Caco-2 (cell line): ENCODE measurements at regions not wholly inside any gene's neighbourhood (a gene's known extent, or its start where the extent isn't known, plus 50 kb on each side); places are given as distances from the start of the nearest gene placed in this dataset.

Source experiments
- BruUV-seq: library from RNA; stranded (reverse); fragments of 400-500 nt; replicated peaks from 2 replicates; lab custom pipeline; 2021; lab: Mats Ljungman, UMichigan
- CTCF ChIA-PET: fragments of 300-600 bp; sonication (Branson Sonifier 250); formaldehyde crosslinking; loops from one replicate; lab custom pipeline; 2022; ENCODE audit warnings: antibody characterized with exemption; lab: Charles Lee
- POLR2A ChIA-PET: fragments of 300-600 bp; sonication (Branson Sonifier 250); formaldehyde crosslinking; loops from one replicate; lab custom pipeline; 2022; ENCODE audit warnings: antibody characterized with exemption; lab: Charles Lee
- DNase-seq, 2 experiments: peaks; one replicate each; pipeline versions ENCODE4 v3.0.0 to v3.0.0-alpha.2; 2020 to 2022
- H3K27me3 ChIP-seq: replicated peaks from 2 replicates; pipeline ENCODE4 v1.6.0; 2011; ENCODE audit warnings: low read length; ENCODE audit not compliant: control insufficient read depth, insufficient read depth
- H3K36me3 ChIP-seq: 2 replicates; pipeline ENCODE4 v1.5.1; 2011; ENCODE audit warnings: low read length; ENCODE audit not compliant: control insufficient read depth, insufficient read depth
- H3K4me1 ChIP-seq: fragments of 250-450 bp; sonication (Bioruptor Pico); 2 replicates; pipeline ENCODE4 v1.5.1; 2020; ENCODE audit warnings: mild to moderate bottlenecking
- H3K4me3 ChIP-seq: 2 replicates; pipeline ENCODE4 v1.5.1; 2011; ENCODE audit warnings: low read depth, mild to moderate bottlenecking, control low read depth, low read length
- H3K9me3 ChIP-seq: fragments of 250-450 bp; sonication (Bioruptor Pico); 2 replicates; pipeline ENCODE4 v1.5.1; 2020; ENCODE audit warnings: mild to moderate bottlenecking, moderate library complexity
- H3K27ac Mint-ChIP-seq: one replicate; pipeline ENCODE4 v1.8.0; 2022; ENCODE audit warnings: mixed read lengths; ENCODE audit not compliant: unreplicated experiment
- H3K27me3 Mint-ChIP-seq: one replicate; pipeline ENCODE4 v1.8.0; 2022; ENCODE audit warnings: mixed read lengths; ENCODE audit not compliant: insufficient read depth, unreplicated experiment
- H3K36me3 Mint-ChIP-seq: one replicate; pipeline ENCODE4 v1.8.0; 2022; ENCODE audit warnings: mild to moderate bottlenecking, mixed read lengths; ENCODE audit not compliant: insufficient read depth, unreplicated experiment
- H3K4me1 Mint-ChIP-seq: one replicate; pipeline ENCODE4 v1.8.0; 2022; ENCODE audit warnings: low read depth, mixed read lengths; ENCODE audit not compliant: unreplicated experiment
- H3K4me3 Mint-ChIP-seq: one replicate; pipeline ENCODE4 v1.8.0; 2022; ENCODE audit warnings: mild to moderate bottlenecking, moderate library complexity, mixed read lengths; ENCODE audit not compliant: unreplicated experiment
- H3K9me3 Mint-ChIP-seq: one replicate; pipeline ENCODE4 v1.8.0; 2022; ENCODE audit warnings: mixed read lengths; ENCODE audit not compliant: unreplicated experiment
- CTCF ChIP-seq, 2 experiments: fragments of 200-600 bp in 1 of 2; IDR thresholded peaks; 1 replicate in 1 of 2; 2 replicates in 1 of 2; pipeline versions ENCODE4 v1.5.1 to v1.8.0; 2011 to 2022; ENCODE audit warnings: antibody characterized with exemption in 1 of 2, control low read depth in 1 of 2, inconsistent platforms in 1 of 2, low read depth in 1 of 2, low read length in 1 of 2, mild to moderate bottlenecking in 1 of 2, moderate library complexity in 1 of 2; ENCODE audit not compliant: insufficient read depth in 1 of 2, severe bottlenecking in 1 of 2, unreplicated experiment in 1 of 2
- intact Hi-C: fragments of 100-400 bp; cut with micrococcal nuclease; formaldehyde crosslinking; loops from one replicate; pipeline ENCODE4 v1.10.0; 2022; ENCODE audit not compliant: unreplicated experiment

DNA sequence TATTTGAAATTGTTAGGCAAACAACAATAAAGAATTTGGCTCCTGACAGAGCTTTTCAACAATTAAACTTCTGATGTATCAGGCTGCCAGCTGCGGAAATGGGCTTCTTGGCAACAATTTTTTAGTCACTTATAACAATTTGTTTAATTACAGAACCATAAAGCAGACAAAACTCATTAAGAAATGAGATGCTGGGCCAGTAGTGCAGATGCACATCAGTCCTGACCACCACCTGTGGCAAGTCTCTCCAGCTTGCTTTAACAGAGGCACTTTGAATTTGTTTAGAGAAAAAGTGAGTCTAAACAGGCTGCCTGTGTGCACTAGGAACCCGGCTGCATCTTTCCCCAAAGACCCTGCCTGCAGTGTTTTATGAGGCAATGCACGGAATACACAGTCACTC, 1124.4 kb downstream of the NXPH1 start:
- no peaks in the 10 kb centered on the region for H3K36me3 ChIP-seq
- no peaks in the 10 kb centered on the region for H3K4me1 ChIP-seq
- intact Hi-C loops = no loop called here
- peaks cover 4% of the 10 kb centered on the region for H3K27me3 Mint-ChIP-seq
- H3K4me3 Mint-ChIP-seq = no peak overlapping the region
- ChIA-PET POLR2A (no interaction called here), CTCF (no interaction called here)
- H3K4me3 ChIP-seq = no peak overlapping the region
- no peak for TF ChIP-seq CTCF (IDR thresholded peaks at IDR 0.05; ENCODE audit: insufficient read depth in 1 of 2, low read depth in 1 of 2, low read length in 1 of 2, severe bottlenecking in 1 of 2, unreplicated experiment in 1 of 2)
- no peak for DNase-seq
- H3K36me3 Mint-ChIP-seq = no peaks in the 10 kb centered on the region
- H3K27ac Mint-ChIP-seq = no peak overlapping the region
- H3K9me3 ChIP-seq = no peaks in the 10 kb centered on the region
- no TSS peak for BruUV-seq
- H3K27me3 ChIP-seq = no peaks in the 10 kb centered on the region
- H3K9me3 Mint-ChIP-seq = no peaks in the 10 kb centered on the region
- no peaks in the 10 kb centered on the region for H3K4me1 Mint-ChIP-seq

DNA sequence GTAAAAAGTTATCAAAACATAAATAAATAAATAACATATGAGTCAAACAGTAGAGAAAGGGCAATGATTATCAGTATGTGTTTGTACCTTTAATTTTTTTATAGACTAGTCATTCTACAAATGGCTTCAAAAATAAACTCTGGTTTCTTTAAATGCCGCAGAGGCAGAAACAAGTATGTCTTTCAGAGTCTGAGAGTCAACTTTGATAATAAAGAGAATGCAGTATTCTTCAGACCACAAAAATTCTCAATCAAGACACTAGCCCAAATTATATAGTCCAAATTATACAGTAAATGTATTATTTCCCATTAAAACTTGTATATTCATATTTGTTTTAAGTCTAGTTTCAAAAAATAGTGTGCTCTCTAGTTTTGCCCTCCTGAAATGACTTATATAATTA, 1142.3 kb downstream of the NXPH1 start:
- DNase-seq = no peak
- intact Hi-C loops = no loop called here
- no peak for TF ChIP-seq CTCF (IDR thresholded peaks at IDR 0.05; ENCODE audit: insufficient read depth in 1 of 2, low read depth in 1 of 2, low read length in 1 of 2, severe bottlenecking in 1 of 2, unreplicated experiment in 1 of 2)
- Mint-ChIP-seq H3K36me3 (no peaks in the 10 kb centered on the region), H3K9me3 (no peaks in the 10 kb centered on the region), H3K27me3 (no peaks in the 10 kb centered on the region), H3K4me1 (no peaks in the 10 kb centered on the region), H3K27ac (no peak overlapping the region), H3K4me3 (no peak overlapping the region)
- Histone ChIP-seq H3K4me3 (no peak overlapping the region), H3K4me1 (no peaks in the 10 kb centered on the region), H3K9me3 (no peaks in the 10 kb centered on the region), H3K27me3 (no peaks in the 10 kb centered on the region), H3K36me3 (no peaks in the 10 kb centered on the region)
- no TSS peak for BruUV-seq
- CTCF ChIA-PET = no interaction called here
- POLR2A ChIA-PET = no interaction called here

DNA sequence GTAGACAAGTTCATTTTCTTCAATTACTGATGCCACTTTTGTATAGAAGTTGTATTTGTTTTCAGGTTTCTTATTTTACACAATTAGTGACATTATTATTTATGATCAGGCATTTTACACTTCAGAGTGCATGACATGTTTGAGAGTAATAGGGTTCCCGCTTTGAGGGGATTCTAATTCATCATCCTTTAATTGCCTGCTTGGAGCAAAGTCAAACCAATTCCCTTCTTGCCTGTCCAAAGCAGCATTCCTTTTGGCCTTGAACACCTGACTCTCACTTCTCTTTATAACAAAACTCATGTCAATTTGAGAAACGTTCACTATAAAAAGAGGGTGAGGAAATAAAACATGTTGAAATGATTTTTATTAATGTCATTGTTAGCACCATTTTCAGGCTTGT, 1149.4 kb downstream of the NXPH1 start:
- POLR2A ChIA-PET = no interaction called here
- Mint-ChIP-seq H3K27ac (no peak overlapping the region), H3K4me3 (no peak overlapping the region), H3K36me3 (no peaks in the 10 kb centered on the region), H3K27me3 (no peaks in the 10 kb centered on the region), H3K4me1 (no peaks in the 10 kb centered on the region), H3K9me3 (no peaks in the 10 kb centered on the region)
- intact Hi-C loops = no loop called here
- CTCF ChIA-PET = no interaction called here
- no peak for TF ChIP-seq CTCF (IDR thresholded peaks at IDR 0.05; ENCODE audit: insufficient read depth in 1 of 2, low read depth in 1 of 2, low read length in 1 of 2, severe bottlenecking in 1 of 2, unreplicated experiment in 1 of 2)
- Histone ChIP-seq H3K4me3 (no peak overlapping the region), H3K27me3 (no peaks in the 10 kb centered on the region), H3K4me1 (no peaks in the 10 kb centered on the region), H3K36me3 (no peaks in the 10 kb centered on the region), H3K9me3 (no peaks in the 10 kb centered on the region)
- no peak for DNase-seq
- BruUV-seq = no TSS peak
